HG03108 (cell line): ENCODE measurements at regions not wholly inside any gene's neighbourhood (a gene's known extent, or its start where the extent isn't known, plus 50 kb on each side); places are given as distances from the start of the nearest gene placed in this dataset.

Experiments used
- ATAC-seq: cut with Tn5 transposase; IDR thresholded peaks from one replicate; pipeline ENCODE4 v1.9.1; 2021; ENCODE audit warnings: moderate library complexity; ENCODE audit not compliant: unreplicated experiment

DNA sequence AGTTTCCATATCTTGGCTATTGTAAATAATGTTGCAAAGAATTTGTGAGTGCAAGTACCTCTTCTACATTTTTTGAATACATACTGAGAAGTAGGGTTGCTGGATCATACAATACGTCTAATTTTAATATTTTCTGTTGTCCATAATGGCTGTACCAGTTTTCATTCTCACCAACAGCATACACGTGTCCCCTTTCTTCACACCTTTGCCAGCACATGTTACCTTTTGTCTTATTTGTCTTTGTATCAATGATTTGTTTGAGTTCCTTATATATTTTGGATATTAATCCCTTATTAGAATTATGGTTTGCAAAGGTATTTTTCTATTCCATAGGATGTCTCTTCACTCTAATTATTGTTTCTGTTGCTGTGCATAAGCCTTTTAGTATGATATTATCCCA lies 904.3 kb downstream of the METTL15 start:
- ATAC-seq: no peak

DNA sequence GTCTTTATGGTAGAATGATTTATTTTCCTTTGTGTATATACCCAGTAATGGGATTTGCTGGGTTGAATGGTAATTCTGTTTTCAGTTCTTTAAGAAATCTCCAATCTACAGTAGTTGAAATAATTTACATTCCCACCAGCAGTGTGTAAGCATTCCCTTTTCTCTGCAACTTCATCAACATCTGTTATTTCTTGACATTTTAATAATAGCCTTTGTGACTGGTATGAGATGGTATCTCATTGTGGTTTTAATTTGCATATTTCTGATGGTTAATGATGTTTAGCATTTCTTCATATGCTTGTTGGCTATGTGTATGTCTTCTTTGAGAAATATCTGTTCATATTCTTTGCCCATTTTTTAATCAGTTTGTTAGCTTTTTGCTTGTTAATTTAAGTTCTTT lies 901.2 kb downstream of the METTL15 start:
- no peak for ATAC-seq

DNA sequence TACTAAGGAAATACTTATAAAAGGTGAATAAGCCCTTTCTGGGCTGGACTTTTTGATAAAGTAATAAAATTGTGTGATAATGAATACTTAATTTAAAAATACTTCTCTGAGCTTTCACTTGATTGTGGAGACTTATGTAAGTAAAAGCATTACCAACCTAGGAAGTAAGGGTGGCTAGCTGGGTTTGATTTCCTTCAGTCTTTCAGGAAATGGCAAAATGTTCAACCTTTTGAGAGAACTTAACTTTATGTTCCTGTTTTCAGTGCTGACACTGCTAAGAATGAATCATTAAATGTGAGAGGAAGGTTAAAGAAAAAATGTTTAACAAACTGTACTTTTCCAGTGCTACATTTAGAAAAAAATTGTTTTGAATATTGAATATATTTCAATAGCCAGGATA lies 900.3 kb downstream of the METTL15 start:
- no peak for ATAC-seq

DNA sequence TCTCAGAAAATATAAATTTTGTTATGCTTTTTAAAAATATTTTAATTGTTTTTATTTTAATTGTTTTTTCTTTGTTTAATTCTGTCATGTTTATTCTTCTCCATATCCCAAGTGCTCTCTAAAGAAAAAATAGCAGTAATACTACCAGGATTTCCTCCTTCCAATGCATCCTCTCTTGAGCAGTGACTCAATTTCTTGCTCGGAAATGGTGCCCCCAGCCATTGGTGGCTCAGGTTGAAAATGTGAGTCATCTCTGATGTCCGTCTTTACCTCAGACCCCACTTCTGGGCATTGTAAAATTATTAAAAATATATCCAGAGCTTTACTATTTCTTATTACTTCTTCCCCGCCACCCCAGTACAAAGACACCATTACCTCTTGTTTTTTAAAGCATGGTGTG lies 898.5 kb downstream of the METTL15 start:
- ATAC-seq: no peak

DNA sequence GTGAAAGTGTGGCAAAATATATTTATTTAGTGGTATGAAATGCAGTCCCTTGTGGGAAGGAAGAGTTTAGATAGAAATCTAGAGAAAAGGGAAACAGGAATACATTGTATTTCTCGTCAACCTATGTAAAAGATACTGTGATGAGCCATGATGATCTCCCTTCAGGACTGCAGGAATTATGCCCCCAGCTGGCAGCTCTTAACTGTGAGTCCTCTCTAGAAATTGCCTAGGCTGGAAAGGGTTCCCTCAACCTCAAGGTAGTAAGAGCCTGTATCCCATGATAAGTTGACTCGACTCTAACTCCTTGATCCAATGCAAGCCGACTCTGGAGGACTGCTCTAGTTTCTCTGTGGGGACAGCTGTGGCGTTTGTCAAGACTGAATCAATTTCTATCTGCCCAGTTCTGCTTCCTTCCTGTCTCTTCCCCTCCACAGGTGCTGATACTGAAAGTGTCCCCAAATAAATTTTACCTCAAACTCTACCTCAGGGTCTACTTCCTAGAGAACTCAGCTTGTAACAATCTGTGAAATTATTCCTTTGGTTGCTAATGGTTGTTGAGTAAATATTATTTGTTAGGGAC lies 897.3 kb downstream of the METTL15 start:
- ATAC-seq: no peak

DNA sequence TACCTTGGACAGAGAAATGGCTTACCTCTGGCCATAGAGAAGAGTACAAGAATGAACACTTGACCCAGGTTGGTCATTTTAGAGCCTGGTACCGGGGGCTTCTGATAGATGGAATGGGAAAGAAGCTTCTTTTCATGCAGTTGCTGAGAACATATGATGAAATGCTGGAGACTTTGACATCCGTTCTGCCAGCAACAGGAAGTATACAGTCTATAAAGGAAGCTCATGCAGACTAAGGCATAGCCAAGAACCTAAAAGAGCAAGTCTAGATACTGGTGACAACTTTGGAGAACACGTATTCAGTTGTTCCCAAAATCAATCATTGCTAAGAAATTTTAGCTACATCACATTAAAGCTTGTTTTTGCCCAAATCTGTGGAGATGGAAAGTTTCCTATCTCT lies 894.6 kb downstream of the METTL15 start:
- ATAC-seq: no peak

DNA sequence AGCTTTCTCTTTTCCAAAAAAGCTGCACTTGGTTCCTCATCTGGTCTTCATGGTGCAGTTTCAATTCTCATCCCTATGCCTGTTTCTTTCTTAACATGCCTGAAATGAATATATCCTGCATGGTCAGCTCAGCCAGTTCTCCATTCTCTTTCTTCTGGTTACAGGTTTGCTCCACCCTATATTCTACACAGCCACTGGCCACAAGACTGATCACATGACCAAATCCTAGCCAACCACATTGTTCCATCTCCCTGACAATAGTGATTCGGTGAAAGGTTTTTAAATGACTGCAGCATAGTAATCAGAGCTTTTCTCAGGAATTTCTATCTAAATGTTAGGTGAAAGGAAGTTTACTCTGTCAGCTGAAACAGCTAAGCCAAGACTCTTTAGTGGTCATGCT lies 891.4 kb downstream of the METTL15 start:
- no peak for ATAC-seq

DNA sequence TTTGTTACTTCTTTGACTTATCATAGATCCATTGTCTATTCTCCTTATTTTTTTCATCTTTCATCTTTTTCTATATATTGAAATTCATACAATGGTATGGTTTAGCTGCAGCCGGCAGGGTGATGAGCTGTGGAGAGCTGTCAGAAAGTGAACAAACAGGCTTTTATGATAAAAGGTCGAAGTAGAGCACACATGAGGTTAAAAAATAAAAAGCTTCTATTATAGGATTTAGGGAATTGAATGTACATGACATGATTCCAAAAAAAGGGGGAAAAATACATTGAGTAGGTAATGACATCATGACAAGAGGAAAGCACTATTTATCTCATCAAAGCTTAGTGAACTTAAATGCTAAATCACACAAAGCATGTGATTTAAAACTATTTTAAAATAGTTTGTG lies 884.8 kb downstream of the METTL15 start:
- no peak for ATAC-seq

DNA sequence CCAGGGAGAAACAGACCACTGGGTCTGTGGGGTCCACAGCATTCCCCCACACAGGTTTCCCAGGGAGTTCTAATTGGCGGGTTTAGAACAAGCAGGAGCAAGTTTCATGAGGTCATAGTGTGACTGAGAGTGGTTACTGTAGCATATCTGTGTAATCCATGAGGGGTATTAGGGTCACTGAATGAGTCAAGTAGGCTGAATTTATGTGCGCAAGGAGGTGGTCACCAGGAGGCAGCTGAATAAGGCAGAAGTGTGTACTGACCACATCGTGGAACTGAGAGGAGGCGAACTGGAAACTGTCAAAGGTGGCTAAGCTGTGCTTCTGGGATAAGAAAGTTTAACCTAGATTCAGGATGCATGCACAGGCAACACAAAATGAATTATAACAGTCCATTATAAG lies 876.0 kb downstream of the METTL15 start:
- ATAC-seq: no peak

DNA sequence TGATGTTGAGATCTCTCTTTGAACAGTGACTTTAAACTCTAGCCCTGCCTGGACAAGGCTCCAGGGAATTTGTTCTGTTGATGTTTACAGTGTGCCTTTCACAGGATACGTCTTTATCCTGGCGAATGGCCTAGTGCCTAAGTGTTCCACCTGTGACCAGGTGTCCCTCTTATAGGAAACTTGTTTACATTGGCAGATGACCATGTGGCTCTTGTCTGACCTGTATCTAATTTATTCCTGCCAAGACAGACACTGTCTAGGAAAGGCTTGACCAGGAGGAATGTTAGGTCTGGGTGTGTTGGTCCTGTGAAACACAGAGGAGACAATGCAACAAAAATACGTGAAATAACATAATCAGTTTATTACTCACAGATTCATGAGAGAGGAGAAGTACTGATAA lies 875.6 kb downstream of the METTL15 start:
- no peak for ATAC-seq

DNA sequence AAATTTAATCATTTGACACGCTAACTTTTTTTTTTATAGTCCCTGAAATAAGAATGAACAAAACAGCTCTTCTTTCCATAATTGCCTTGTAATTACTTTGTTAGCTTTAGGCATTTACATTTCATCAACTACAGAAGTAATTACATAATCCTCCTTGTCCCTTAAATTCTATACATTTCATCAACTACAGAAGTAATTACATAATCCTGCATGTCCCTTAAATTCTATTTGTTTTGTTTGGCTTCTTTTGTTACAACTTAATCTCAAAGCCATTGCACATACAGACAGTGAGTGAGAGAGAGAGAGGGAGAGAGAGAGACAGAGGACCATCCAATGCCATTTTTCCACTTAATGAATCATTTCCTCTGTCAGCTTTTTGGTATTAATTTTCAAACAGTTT lies 873.2 kb downstream of the METTL15 start:
- ATAC-seq: no peak

DNA sequence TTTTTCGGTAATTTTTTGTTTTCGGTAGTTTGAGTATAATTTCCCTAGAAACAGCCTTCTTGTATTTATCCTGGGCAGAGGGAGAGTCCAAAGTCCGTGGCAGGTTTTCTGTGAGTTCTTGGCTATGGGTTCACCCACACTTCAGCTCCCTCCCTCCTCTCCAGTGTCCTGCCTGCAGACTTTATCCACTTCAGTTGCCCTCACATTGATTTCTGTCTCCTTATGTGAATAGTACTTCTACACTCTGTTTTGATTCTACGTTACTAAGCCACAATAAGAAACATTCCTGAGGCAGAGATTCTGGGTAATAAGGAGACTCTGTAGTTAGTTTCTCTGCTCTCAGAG lies 868.6 kb downstream of the METTL15 start:
- ATAC-seq: no peak

DNA sequence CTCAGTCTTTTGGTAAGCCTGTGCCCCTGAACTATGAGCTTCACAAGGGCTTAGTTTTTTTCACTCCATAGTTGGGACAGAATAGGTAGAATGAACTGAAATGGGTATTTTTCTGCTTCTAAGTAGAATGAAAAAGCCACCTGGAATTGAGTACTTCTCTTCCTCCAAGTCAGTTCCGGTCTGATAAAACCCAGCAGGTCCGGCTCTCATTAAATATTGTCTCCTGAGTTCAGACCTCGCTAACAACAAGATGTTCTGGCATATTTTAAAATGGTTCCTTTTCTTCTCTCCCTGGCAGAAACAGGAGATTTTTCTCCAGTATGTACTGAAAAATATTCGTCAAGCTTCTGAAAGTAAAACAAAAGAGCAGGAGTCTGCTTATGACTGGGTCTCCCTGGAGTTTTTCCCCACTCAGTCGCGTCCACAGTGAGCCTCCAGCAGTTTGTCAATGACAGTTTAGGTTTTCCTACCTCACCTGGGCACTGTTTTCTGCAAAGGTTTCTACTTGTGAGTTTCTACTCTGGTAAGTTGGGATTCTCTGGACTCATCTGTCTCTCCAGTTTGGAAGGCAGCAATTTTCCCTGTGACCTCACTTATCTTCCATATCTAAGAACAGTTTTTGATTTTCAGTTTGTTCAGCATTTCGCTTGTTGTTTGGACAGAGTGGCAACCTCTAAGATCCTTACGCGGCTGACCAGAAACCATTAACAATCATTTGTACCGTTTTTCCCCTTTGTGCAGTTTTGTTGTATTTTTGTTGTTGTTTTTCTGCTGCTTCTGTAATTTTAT lies 868.0 kb downstream of the METTL15 start:
- no peak for ATAC-seq

DNA sequence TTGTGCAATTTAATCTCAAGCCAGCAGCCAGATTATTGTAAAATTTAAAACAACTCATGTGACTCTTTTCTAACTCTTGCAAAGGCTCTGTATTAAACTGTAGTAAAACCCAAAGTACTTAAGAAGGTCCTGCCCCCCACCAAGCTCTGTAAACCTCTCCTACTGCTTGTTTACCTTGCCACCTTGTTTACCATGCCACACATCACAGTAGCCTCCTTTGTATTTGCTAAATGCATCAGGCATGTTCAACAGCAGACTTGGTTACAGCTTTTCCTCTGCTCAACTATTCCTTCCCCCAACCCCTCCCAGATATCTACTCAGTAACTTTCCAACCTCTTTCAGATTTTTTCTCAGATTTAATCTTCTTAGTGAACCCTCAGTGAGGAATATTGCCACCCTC lies 861.6 kb downstream of the METTL15 start:
- no peak for ATAC-seq

DNA sequence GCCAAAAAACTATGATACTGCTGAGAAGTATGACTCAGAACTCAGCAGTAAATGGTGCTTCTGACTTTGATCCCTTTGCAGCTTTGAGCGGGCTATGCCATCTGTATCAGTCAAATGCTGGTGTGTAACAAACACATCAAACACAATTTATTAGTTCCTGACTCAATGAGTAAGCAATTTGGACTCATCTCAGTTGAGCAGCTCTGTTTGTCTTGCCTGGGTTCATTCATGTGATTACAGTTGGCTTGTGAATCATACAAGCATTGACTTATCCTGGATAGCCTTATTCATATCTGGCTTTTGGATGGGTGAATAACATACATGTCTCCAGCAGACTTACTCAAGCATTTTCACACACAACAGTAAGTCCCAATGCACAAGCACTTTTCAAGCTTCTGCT lies 858.8 kb downstream of the METTL15 start:
- ATAC-seq: no peak

DNA sequence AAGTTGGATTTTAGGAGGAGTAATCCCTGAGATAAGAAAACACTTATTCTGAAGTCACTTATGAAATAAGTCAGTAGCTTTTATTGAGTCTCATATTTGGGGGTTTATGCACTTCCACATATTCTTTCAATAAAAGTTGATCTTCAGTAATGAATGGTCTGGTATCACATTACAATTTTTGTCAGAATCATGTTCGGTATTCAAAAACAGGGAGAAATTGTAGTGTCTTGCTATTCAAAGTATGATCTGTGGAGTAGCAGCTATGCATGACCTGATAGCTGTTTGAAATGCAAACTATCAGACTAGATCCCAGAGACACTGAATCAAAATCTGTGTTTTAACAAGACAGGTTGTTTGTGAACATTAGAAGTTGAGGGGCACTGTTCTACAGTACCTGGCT lies 857.6 kb downstream of the METTL15 start:
- no peak for ATAC-seq

DNA sequence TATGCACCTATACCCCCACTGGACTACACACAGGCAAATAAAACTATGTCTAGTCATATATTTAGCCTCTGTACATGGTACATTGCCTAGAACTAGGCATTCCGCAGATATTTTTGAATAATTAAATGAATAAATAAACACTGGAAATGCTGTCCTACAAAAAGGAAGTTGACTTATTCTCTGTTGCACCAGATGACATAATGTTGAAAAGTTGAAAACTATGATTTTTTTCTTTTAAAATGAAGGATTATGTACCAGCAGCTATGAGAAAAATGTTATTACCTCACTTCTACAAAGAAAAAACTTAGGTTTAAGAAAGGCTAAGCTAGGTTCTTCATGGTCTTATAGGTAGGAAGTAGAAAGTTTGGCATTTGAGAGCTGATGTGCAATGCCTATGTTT lies 856.6 kb downstream of the METTL15 start:
- no peak for ATAC-seq

DNA sequence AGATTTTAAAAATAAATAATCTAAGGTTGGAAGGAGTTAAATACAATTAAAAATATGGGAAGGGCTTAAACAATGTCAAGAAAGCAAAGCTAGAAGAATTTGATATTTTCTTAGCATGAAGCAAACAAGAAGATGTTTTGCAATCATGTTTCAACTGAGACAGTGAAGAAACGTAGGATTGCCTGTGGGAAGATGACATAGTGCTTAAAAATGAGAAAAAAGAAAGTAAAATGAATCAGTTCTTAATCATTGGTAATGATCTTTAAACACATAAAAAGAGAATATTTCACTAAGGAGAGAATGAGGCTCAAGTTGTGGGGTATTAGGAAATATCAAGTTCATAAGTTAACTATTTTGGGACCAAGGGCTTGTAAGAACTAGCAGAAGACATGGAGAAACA lies 855.0 kb downstream of the METTL15 start:
- no peak for ATAC-seq

DNA sequence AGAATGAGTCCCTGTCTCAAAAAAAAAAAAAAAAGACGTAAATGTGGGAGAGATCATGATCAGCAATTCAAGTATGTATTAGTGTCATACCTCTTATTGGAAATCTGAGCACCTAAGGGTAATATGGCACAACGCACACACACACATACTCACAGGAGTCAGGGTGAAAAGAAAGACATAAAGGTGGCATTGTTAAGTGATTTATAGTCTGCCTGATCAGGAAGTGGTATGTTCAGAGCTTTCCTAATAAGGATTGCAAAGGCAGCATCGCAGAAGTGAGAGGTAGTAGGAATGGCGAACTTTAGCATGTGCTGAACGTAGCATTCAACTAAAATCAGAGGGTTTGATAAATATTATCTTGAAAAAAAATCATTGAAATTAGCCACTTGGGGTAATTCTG lies 854.3 kb downstream of the METTL15 start:
- ATAC-seq: no peak

DNA sequence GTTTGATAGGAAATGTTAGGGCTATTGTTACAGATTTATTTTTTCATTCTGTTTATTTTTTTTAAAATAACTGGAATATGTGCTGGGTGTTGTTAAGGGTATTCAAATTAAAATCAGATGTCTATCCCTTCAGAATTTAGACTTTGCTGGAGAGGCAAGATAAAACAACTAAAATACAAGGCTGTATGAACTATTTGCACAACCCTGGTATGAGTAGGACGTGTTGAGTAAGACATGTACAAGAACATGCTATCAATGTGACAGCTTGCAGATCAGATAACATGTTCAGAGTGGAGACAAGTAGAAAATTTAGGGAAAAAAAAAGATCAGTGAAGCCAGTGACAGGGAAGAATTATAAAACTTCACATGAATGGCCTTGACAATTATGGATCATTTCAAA lies 853.5 kb downstream of the METTL15 start:
- no peak for ATAC-seq

DNA sequence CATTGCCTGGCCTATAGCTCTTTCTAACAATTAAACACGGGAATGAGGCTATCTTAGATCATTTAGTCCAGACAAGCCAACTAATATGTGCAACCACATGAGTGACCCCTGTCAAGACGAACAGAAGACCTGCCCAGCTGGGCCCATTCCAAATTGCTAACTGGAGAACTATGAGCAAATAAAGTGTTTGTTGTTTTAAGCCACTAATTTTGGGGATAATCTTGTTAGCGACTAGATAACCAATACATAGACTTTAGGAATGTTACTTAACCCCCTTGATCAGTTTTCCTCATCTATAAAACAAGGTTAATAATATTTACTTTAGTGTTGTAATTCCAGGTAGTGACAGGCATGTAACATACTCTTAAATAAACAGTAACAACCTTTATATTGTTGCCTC lies 848.3 kb downstream of the METTL15 start:
- no peak for ATAC-seq

DNA sequence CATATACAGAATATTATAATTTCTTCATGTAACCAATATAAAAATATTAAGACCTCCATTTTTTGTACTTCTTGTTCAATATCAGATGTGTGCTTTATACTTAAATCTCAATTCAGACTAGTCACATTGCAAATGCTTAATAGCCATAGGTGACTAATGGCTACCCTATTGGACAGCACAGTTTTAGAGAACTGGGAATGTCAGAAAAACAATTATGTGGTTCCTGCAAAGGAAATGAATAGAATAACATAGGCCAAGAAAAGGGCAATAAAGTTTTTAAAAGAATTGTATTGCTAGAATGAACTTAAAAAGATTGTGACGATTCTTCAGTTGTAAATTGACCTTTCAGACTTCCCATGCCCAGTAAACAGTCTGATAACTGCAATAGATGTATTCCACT lies 843.0 kb downstream of the METTL15 start:
- ATAC-seq: no peak

DNA sequence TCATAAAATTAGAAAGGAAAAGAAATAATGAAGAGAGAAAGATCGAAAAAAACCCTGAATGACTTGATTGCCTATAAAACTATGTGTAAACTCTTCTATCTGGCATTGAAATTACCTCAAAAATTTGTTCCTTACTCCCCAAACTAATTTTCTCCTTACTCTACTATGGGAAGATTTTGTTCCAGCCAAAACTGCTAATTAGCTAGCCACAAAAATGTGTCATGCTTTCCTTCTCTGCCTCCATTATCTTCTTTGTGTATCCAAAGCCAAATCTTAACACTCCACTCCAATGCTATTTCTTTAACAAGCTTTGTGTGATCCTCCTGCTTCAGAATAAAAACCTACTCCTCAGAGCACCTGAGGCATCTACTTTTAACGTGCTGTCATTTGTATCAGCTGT lies 831.2 kb downstream of the METTL15 start:
- no peak for ATAC-seq
